ENCODE measurements at regions not wholly inside any gene's neighbourhood (a gene's known extent, or its start where the extent isn't known, plus 50 kb on each side); places are given as distances from the start of the nearest gene placed in this dataset.

- TF ChIP-seq POLR2AphosphoS5 (IDR thresholded peaks at IDR 0.05): no peak
- TF ChIP-seq CTCF (IDR thresholded peaks at IDR 0.05): no peak
- no peak for TF ChIP-seq POLR2A (IDR thresholded peaks at IDR 0.05)
Observed at GRCh38 chr5:15385553-15385952, 114.4 kb upstream of the FBXL7 start.
